Left cardiac atrium (tissue), 4 donors: ENCODE measurements at regions not wholly inside any gene's neighbourhood (a gene's known extent, or its start where the extent isn't known, plus 50 kb on each side); places are given as distances from the start of the nearest gene placed in this dataset.

Experiments
- ATAC-seq, 2 donors: fragments of 200-7000 bp; cut with Tn5 transposase; one replicate each; pipeline ENCODE4 v1.9.1; 2020; ENCODE audit warnings: mild to moderate bottlenecking in 2 of 2, moderate library complexity in 2 of 2
- DNase-seq: peaks from one replicate; pipeline ENCODE4 v3.0.0-alpha.2; 2020
- intact Hi-C, 2 donors: fragments of 100-400 bp; cut with DNase I; formaldehyde crosslinking; loops; one replicate each; pipeline versions ENCODE4 v1.14.1 to v1.15.1; 2022 to 2023
- donor health status: DM: no; HTN: yes; CAD: no.
- donor health status: DM: no; HTN: yes; CAD: no; lungs with severe emphysema.
- donor health status: DM: yes; HTN: yes; CAD: no.
- donor health status: Dilated cardiomyopathy.

DNA sequence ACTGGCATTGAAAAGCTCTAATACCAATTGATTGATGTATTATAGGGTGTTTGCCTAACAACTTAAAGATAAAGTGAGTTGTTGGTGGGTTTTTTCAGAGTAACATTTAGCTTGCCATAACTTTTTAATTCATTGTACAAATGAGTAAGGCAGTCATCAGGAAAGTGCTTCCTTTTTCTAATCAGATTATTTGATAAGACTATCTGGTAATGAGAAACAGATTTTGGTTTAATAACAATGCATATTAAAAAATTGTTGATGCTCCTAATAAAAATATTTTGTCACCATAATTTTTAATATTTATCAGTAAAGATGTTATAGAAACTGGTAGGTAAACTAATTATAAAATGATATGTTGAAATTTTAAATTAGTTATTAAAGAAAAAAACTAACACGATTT is 51.3 kb downstream of the BLTP1 start:
- intact Hi-C loops, result no loop called here
- DNase-seq (no peak), ATAC-seq (no peak)

DNA sequence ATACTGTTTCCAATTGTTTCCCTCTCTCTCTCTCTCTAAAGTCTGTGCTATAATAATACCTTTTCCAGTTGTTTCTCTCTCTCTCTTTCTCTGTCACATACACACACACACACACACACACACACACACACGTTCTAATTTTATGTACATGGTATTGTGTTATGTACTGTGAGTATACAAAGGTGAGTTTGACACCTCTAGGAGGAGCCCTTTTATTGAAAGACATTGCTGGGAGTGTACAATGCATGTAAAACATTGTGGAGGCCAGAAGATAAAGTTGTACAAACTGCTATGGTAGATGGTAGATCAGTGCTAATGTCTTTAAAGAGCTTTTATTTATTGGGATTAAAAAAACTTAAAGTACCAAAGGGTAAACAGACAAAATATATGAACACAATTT is 53.6 kb downstream of the BLTP1 start:
- intact Hi-C loops, result no loop called here
- DNase-seq (no peak), ATAC-seq (no peak)

DNA sequence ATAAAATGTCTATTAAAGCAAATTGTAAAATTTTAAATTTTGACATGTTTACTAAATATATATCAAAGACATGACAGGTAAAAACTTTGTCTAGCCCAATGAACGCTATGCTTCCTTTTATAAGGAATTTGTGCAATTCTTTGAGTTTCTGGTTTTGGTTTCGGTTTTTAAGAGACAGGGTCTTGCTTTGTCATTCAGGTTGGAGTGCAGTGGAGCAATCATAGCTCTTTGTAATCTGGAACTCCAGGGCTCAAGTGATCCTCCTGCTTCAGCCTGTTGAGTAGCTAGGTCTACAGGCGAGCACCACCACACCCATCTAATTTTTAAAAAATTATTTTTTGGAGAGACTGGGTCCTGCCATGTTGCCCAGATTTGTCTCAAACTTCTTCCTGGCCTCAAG is 60.7 kb downstream of the BLTP1 start:
- no peak for DNase-seq
- intact Hi-C loops, result no loop called here
- no peak for ATAC-seq

DNA sequence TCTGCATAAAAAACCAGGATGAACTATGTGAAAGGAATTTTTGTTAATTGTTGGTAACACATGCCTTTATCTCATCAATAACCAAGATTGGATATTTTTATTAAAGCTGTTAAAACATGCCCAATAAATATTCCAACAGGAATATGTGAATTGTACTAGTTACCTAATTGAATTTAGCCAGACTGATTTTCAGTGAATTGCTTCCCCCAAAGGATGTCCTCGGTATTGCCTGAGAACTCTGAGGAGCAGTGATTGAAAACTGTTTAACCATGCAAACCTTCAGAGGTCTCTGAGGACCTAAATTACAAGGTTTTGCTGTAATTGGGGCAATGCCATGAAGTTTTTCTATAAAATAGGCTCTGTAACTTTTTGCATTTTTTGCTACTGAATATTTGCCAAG is 66.6 kb downstream of the BLTP1 start:
- no peak for ATAC-seq
- intact Hi-C loops, result loop anchor here in 1 of 2 donors (5.0 kb wide), 1 partner anchor 221 kb away; no protein-coding TSS in a partner anchor

DNA sequence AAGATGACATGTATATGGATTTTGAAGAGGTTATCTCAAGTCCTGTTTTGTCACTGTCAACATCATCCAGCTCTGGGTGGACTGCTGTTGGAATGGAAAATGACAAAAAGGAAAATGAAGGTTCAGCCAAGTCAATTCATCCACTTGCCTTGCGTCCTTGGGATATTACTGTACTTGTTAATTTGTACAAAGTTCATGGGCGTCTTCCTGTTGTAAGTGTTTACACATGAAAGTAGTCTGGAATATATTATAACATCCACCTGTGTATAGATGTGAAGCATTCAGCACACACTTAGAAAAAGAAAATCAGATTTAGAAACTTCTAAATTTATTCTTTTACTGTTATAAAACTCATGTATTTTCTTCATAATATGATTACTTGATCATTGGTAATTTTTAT is 67.2 kb downstream of the BLTP1 start:
- intact Hi-C loops, result loop anchor here in 1 of 2 donors (5.0 kb wide), 1 partner anchor 222 kb away; no protein-coding TSS in a partner anchor
- ATAC-seq, result no peak

More for the DNA sequence above, 66.6 kb downstream of the BLTP1 start:
- DNase-seq, result no peak

DNA sequence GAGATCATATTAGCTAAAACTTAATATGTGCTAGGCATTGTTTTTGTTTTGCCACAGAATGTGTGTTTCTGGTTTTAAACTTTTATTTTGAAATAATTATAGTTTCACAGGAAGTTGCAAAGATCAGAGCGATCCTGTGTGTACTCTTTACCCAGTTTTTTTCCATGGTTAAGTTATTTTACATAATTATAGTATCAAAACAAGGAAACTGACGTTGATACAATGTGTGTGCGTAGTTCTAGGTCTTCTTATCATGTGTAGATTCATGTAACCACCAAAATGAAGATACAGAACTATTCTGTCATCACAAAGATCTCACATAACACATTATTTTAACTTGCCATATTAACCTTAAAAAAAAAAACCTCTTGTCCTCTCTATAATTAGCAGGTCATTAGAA is 69.2 kb downstream of the BLTP1 start:
- intact Hi-C loops, result loop anchor here in 1 of 2 donors (10.0 kb wide), 1 partner anchor 327 kb away; no protein-coding TSS in a partner anchor
- no peak for ATAC-seq
- no peak for DNase-seq

More for the DNA sequence above, 67.2 kb downstream of the BLTP1 start:
- no peak for DNase-seq

DNA sequence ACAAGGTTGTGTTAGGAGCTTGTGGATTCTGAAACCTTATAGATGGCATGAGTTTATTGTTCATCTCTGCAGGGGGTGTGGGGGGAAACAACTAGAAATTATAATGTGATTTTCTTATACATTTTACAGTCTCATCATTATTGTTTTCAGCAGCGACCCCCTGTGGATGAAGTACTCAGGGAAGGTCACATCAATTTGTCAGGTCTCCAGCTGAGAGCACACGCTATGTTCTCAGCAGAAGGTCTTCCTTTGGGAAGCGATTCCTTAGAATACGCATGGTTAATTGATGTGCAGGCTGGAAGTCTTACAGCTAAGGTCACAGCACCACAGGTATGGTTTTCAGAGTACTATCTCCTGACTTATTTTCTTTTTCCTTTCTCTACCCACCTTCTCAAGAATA is 72.2 kb downstream of the BLTP1 start:
- intact Hi-C loops, result loop anchor here in 1 of 2 donors (10.0 kb wide), 1 partner anchor 330 kb away; no protein-coding TSS in a partner anchor
- no peak for ATAC-seq
- no peak for DNase-seq

DNA sequence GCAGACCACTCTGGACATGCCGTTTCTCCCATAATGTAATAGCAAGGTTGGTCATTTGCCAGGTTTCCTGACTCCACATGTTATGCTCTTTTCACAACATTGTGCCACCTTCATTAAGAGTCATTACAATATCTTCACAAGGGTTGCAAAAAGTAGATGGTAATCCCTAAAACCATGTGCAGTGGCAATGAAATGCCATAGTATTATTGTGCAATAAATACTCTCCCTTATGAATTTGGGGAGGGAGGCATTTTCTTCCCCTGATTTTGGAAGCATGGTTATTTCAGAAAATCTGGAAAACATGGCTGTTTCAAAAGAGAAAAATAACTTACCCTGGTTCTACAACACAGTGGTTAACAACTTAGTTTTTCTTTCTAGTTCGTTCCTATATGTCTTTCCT is 75.1 kb downstream of the BLTP1 start:
- DNase-seq, result no peak
- intact Hi-C loops, result loop anchor here in 1 of 2 donors (10.0 kb wide), 1 partner anchor 332 kb away; no protein-coding TSS in a partner anchor
- no peak for ATAC-seq

DNA sequence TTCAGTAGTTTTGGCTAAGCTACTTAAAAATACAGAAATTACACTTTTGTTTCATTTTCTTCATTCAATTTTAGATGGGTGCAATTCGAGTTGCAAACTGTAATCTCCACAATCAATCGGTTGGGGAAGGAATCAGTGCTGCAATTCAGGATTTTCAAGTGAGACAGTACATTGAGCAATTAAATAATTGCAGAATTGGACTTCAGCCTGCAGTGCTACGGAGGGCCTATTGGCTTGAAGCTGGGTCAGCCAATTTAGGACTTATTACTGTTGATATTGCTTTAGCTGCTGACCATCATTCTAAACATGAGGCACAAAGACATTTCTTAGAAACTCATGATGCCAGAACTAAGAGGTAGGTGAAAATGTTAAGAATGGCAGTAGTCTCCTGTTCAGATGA is 77.7 kb downstream of the BLTP1 start:
- DNase-seq, result no peak
- no peak for ATAC-seq
- intact Hi-C loops, result loop anchor here in 1 of 2 donors (10.0 kb wide), 1 partner anchor 335 kb away; no protein-coding TSS in a partner anchor

DNA sequence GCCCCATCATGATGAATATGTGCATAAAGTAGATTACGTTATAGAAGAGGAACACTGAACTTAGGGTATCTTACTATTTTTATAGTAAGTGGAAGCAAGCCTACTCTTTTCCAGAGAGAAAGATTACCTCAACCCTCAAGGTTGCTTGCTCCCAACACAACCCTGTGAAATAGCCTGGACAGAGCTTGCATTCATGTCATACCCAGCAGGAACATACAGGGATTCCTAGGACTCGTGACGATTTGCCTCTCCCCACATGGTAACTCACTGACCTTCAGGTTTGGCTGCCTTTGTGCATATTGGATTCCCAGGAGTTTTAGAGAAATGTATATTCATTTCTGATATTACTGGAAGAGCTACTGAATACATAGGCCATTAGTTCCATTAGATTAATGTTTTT is 80.5 kb downstream of the BLTP1 start:
- DNase-seq (no peak), ATAC-seq (no peak)
- intact Hi-C loops, result no loop called here

DNA sequence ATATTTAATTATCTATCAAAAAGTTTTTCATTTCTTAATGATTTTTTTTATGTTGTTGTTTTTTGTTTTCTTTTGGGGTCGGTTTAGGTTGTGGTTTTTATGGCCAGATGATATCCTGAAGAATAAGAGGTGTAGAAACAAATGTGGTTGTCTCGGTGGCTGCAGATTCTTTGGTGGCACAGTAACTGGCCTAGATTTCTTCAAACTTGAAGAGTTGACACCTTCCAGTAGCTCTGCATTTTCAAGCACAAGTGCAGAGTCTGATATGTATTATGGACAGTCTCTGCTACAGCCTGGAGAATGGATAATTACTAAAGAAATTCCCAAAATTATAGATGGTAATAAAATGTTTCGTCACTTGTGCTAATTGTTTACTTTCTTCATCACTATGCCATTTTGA is 82.6 kb downstream of the BLTP1 start:
- ATAC-seq, result no peak
- intact Hi-C loops, result no loop called here

DNA sequence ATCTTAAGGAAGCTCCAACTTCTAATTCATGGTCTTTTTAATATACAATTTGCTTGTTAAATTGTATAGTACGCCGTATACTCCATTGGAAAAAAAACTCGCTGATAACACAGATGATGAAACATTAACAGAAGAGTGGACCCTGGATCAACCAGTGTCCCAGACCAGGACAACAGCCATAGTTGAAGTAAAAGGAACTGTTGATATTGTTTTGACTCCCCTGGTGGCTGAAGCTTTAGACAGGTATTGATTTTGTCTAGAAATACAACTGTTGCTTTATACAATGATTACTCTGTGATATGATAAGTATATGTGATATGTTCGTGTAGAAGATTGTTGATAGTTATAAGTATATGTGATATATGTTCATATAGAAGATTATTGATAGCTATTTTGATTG is 91.7 kb downstream of the BLTP1 start:
- intact Hi-C loops, result no loop called here
- DNase-seq (no peak), ATAC-seq (no peak)

More for the DNA sequence above, 82.6 kb downstream of the BLTP1 start:
- no peak for DNase-seq

DNA sequence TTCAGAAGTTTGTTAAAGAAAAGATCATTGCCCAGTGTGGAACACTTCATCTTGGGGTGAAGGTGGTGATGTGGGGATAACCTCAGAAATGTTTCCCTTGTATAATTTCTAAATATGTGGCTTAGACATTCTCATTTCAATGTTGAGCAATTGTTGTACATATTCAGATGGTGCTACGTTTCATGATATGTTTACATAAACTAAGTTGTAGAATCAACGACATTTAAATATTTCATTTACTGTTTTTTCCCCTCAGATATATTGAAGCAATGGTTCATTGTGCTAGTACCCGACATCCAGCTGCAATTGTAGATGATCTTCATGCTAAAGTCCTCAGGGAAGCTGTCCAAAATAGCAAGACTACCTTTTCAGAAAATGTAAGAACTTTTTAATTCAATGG is 92.6 kb downstream of the BLTP1 start:
- ATAC-seq, result no peak
- intact Hi-C loops, result no loop called here
- no peak for DNase-seq

DNA sequence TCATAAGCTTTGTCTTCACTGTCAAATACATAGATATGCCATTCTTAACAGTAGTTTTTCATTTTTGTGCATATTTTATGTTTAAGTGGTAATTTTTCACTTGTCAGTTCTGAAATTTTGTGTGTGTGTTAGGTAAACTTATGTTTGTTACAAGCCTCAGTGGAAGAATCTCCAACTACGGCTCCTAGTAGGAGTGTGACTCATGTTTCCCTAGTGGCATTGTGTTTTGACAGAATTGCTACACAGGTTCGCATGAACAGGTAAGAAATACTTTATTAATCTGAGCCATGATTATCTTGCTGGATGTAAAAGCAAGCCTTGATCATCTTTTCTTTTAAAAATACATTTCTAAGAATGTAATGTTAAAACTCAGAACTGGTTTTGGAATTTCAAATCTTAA is 94.4 kb downstream of the BLTP1 start:
- intact Hi-C loops, result no loop called here
- no peak for ATAC-seq
- no peak for DNase-seq

DNA sequence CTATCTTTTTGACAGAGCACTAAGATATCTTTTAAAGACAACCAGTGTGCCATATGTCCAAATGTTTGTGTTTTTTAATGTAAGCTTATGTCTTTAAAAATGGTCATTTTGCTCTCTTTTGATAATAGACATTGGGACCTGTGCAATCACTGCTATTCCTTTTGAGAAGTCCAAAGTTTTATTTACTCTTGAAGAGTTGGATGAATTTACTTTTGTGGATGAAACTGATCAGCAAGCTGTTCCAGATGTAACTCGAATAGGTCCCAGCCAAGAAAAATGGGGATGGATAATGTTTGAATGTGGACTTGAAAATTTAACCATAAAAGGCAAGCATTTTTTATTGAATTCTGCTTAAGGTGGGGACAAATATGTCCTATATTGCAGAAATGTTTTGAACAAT is 97.2 kb downstream of the BLTP1 start:
- intact Hi-C loops, result no loop called here
- ATAC-seq, result no peak
- no peak for DNase-seq

DNA sequence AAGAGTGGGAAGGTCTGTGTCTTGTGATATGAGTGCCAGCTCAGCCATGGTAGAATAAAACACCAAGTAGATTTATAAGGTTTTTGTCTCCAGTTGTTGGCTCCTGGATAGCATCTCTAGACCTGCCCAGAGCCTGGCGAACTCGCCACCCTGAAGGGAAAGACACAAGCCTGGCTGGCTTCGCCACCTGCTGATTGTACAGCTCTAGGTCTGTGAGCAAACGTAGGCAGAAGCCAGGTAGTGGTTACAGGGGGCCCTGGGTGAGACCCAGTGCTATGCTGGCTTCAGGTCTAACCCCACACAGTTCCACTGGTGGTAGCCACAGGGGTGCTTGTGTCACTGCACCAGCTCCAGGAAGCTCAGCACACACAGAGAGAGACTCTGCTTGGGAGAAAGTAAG is 100.5 kb downstream of the BLTP1 start:
- no peak for ATAC-seq
- intact Hi-C loops, result no loop called here
- no peak for DNase-seq

DNA sequence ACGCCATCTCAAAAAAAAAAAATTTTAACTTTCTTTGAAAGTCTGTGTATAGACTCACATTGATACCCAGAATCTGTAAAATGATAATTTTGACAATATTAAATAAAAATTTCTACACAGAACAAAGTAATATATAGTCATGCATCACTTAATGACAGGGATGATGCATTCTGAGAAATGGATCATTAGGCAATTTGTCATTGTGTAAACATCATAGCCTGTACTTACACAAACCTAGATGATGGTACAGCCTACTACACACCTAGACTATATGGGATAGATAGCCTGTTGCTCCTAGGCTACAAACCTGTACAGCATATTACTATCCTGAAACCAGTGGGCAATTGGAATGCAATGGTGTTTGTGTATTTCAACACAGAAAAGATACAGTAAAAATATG is 107.7 kb downstream of the BLTP1 start:
- intact Hi-C loops, result no loop called here
- ATAC-seq, result no peak

DNA sequence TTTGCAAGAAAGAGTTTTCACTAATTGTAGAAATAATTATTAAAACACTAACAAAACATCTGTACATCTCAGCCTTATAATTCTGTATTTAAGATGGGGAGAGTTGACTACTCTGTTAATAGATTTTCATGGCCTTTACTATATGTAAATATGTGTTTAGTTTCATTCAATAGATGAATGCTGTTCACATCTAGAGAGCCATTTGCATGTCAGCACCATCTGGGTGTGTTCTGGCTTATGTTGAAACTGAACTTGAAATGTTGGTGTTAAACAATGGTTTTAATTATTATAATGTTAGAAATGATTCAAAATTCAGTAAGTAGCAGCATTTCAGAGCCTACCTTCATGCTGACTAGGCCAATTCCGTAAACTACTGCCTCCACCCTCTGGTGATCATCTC is 102.5 kb upstream of the ADAD1 start:
- DNase-seq, result no peak
- ATAC-seq, result no peak
- intact Hi-C loops, result no loop called here

More for the DNA sequence above, 107.7 kb downstream of the BLTP1 start:
- no peak for DNase-seq

DNA sequence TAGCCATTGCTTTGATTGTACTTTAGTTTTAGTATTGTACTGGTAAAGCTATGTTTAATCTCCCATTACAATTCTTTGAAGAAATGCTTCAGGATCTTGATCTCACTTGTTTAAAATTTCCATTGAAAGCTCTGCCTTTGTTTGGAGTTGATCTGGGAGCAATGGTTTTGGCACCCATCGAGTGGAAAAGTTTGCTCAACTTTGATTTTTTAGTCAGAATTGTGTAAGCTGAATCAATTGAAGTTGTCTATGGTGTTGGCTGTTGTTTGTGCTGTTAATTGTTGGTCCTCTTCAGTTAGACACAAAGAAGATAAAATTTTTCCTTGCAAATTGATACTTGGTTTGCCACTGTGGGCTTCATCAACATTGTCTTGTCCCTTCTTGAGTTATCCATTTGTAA is 99.8 kb upstream of the ADAD1 start:
- no peak for DNase-seq
- intact Hi-C loops, result no loop called here
- no peak for ATAC-seq

DNA sequence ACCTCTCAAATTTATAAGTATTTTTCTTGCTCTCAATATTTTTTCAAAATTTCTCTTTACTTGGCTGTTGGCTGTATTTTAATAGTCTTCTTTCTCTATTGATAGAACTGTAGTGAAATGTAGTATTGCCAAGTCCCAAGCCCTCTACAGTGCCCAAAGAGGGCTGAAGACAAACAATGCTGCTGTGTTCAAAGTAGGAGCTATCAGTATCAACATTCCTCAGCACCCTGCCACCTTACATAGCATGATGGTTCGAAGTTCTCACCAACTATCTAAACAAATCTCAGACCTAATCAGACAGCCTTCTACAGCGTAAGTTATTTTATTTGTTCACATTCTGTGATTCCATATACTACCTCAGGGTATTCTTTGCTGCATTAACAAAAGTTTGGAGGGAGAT is 99.1 kb upstream of the ADAD1 start:
- intact Hi-C loops, result no loop called here

DNA sequence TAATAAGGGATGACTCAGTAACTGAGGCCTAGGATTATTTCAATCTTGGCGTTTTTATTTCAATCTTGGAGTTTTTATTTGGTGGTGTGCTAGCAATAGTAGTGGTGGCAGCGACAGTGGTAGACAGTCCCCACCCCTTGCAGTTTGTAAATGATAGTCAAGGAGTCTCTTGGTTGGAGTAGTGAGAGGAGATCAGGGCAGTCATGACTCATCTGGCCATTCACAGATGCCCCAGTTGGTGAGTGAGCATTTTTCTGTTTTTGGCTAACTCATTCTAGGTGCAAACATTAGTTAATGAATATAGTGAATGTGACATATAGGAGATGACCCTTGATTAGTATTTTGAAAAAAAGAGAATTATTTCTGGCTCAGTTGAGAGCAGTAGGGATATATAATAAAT is 93.5 kb upstream of the ADAD1 start:
- ATAC-seq (no peak), DNase-seq (no peak)
- intact Hi-C loops, result no loop called here

More for the DNA sequence above, 99.1 kb upstream of the ADAD1 start:
- no peak for DNase-seq
- no peak for ATAC-seq
